WERI-Rb-1 (cell line): ENCODE measurements at regions not wholly inside any gene's neighbourhood (a gene's known extent, or its start where the extent isn't known, plus 50 kb on each side); places are given as distances from the start of the nearest gene placed in this dataset.

Experiments used
- DNase-seq: peaks from one replicate; pipeline ENCODE4 v3.0.0-alpha.2; 2020
- H3K27ac ChIP-seq: fragments of 250-450 bp; sonication (Bioruptor Pico); 2 replicates; pipeline ENCODE4 v1.5.1; 2020; ENCODE audit warnings: mild to moderate bottlenecking, moderate library complexity
- H3K27me3 ChIP-seq: fragments of 250-450 bp; sonication (Bioruptor Pico); 2 replicates; pipeline ENCODE4 v1.5.1; 2021; ENCODE audit warnings: mild to moderate bottlenecking, low read depth, moderate library complexity; ENCODE audit not compliant: insufficient read depth, severe bottlenecking
- H3K36me3 ChIP-seq: fragments of 250-450 bp; sonication (Bioruptor Pico); 2 replicates; pipeline ENCODE4 v1.5.1; 2020; ENCODE audit warnings: mild to moderate bottlenecking, moderate library complexity
- H3K4me3 ChIP-seq: 2 replicates; pipeline ENCODE4 v1.5.1; 2011; ENCODE audit warnings: low read depth, mild to moderate bottlenecking, control low read depth, low read length
- H3K9me3 ChIP-seq: fragments of 250-450 bp; sonication (Bioruptor Pico); 2 replicates; pipeline ENCODE4 v1.5.1; 2021; ENCODE audit warnings: mild to moderate bottlenecking, moderate library complexity; ENCODE audit not compliant: severe bottlenecking
- CTCF ChIP-seq: IDR thresholded peaks from 2 replicates; pipeline ENCODE4 v1.5.1; 2011; ENCODE audit warnings: low read depth, mild to moderate bottlenecking, control low read depth, inconsistent platforms, low read length

GRCh38 chr18:77818328-77818727 is 568.7 kb downstream of the GALR1 start:
- no peak for DNase-seq
- no peaks in the 10 kb centered on the region for H3K27me3 ChIP-seq
- no peak overlapping the region for H3K4me3 ChIP-seq
- no peaks in the 10 kb centered on the region for H3K36me3 ChIP-seq
- TF ChIP-seq CTCF: no peak
- H3K27ac ChIP-seq: no peak overlapping the region
- peaks cover 2% of the 10 kb centered on the region for H3K9me3 ChIP-seq

- no peak for TF ChIP-seq CTCF
- H3K9me3 ChIP-seq: peaks cover 2% of the 10 kb centered on the region
These were observed 570.8 kb downstream of the GALR1 start for GRCh38 chr18:77820472-77820871.

GRCh38 chr18:77821892-77822291 is 572.2 kb downstream of the GALR1 start:
- no peak for TF ChIP-seq CTCF
- Histone ChIP-seq H3K9me3 (peaks cover 2% of the 10 kb centered on the region), H3K27me3 (no peaks in the 10 kb centered on the region), H3K4me3 (no peak overlapping the region), H3K36me3 (no peaks in the 10 kb centered on the region), H3K27ac (no peak overlapping the region)
- no peak for DNase-seq

More at GRCh38 chr18:77820472-77820871, 570.8 kb downstream of the GALR1 start:
- no peak overlapping the region for H3K4me3 ChIP-seq
- H3K27ac ChIP-seq: no peak overlapping the region
- no peaks in the 10 kb centered on the region for H3K27me3 ChIP-seq
- H3K36me3 ChIP-seq: no peaks in the 10 kb centered on the region
- no peak for DNase-seq

GRCh38 chr18:77822632-77823031 is 573.0 kb downstream of the GALR1 start:
- H3K36me3 ChIP-seq: no peaks in the 10 kb centered on the region
- H3K4me3 ChIP-seq: no peak overlapping the region
- H3K9me3 ChIP-seq: peaks cover 2% of the 10 kb centered on the region
- no peak for TF ChIP-seq CTCF
- DNase-seq: no peak
- no peaks in the 10 kb centered on the region for H3K27me3 ChIP-seq
- no peak overlapping the region for H3K27ac ChIP-seq

- no peak overlapping the region for H3K4me3 ChIP-seq
- H3K36me3 ChIP-seq: no peaks in the 10 kb centered on the region
- no peak overlapping the region for H3K27ac ChIP-seq
These were observed 584.2 kb downstream of the GALR1 start for GRCh38 chr18:77833807-77834206.

More at GRCh38 chr18:77833807-77834206, 584.2 kb downstream of the GALR1 start:
- H3K9me3 ChIP-seq: no peaks in the 10 kb centered on the region
- no peaks in the 10 kb centered on the region for H3K27me3 ChIP-seq
- DNase-seq: no peak
- TF ChIP-seq CTCF: no peak
